ENCODE measurements at regions not wholly inside any gene's neighbourhood (a gene's known extent, or its start where the extent isn't known, plus 50 kb on each side); places are given as distances from the start of the nearest gene placed in this dataset.

DNA sequence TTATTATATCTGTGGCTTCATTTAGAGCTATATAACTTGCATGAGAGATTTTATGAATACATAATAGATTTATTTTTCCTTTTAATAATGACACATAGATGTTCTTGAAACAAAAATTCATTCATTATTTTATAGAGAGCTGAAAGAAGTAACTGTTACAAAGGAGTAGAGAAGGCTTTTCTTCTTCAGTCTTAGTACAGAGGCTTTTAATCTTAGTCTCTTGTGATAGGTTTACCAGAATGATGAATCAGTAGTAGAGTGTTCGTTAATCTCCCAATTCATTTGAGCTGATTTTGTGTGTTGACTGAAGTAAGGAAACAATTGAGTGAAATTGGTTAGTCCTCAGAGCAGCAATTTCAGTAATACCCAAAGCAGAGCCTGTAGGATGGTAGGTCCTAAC lies 1284.1 kb upstream of the ACO1 start:
- H3K4me3 ChIP-seq (ENCODE audit: low read depth, poor library complexity, severe bottlenecking) = no peak overlapping the region
- 87% methylated on average over 1 of the region's 1 CpG for WGBS, 2 donors
- TF ChIP-seq, protein P1, sequence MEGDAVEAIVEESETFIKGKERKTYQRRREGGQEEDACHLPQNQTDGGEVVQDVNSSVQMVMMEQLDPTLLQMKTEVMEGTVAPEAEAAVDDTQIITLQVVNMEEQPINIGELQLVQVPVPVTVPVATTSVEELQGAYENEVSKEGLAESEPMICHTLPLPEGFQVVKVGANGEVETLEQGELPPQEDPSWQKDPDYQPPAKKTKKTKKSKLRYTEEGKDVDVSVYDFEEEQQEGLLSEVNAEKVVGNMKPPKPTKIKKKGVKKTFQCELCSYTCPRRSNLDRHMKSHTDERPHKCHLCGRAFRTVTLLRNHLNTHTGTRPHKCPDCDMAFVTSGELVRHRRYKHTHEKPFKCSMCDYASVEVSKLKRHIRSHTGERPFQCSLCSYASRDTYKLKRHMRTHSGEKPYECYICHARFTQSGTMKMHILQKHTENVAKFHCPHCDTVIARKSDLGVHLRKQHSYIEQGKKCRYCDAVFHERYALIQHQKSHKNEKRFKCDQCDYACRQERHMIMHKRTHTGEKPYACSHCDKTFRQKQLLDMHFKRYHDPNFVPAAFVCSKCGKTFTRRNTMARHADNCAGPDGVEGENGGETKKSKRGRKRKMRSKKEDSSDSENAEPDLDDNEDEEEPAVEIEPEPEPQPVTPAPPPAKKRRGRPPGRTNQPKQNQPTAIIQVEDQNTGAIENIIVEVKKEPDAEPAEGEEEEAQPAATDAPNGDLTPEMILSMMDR (IDR thresholded peaks at IDR 0.05) = no peak
- TF ChIP-seq POLR2A (IDR thresholded peaks at IDR 0.05) = no peak
- intact Hi-C loops (cut with DNase I; ENCODE audit: low total_unique reads) = no loop called here
- DNase-seq (ENCODE audit: low spot score in 2 of 2) = no peak

DNA sequence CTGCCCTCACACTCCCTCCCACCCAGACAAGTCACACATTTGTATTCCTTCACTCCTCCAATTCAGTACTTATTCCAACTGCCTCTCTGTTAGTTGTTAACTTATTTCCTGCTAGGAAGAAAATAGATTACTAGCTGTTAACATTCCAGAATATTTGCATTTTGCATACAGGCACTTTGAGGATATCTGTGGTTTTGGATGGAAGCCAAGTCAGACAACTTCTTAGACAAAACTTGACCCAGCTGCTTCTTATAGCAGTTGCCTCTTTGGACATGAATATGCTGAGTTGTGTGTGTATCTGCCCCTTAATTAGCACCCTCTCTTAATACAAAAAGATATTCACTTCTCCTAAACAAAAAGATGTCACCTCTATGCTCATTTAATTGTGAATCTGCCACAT lies 1280.6 kb upstream of the ACO1 start:
- intact Hi-C loops (cut with DNase I; ENCODE audit: low total_unique reads) = no loop called here
- TF ChIP-seq, protein P1 (IDR thresholded peaks at IDR 0.05) = no peak
- no peak for TF ChIP-seq POLR2A (IDR thresholded peaks at IDR 0.05)
- H3K4me3 ChIP-seq (ENCODE audit: low read depth, poor library complexity, severe bottlenecking) = no peak overlapping the region
- DNase-seq (ENCODE audit: low spot score in 2 of 2) = no peak

DNA sequence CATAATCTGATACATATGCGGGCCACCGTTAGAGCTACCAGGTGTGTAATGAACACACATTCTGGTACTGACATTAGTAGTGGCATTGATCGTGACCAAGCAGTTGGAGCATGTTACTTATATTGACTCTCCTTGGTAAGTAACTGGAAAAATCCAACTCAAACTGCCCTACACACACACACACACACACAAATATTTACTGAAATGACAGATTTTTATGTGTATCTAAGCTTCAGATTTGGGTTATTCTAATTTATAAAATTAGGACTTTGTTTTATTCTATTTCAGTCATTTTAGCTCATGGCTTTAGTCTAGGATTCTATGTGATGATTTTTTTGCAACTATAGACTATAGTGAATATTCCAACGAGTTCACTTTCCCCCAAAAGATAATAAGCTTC lies 1280.2 kb upstream of the ACO1 start:
- WGBS, 2 donors = 62 to 67% methylated on average over 4 of the region's 4 CpGs
- intact Hi-C loops (cut with DNase I; ENCODE audit: low total_unique reads) = no loop called here
- TF ChIP-seq, protein P1 (IDR thresholded peaks at IDR 0.05) = no peak
- no peak for TF ChIP-seq POLR2A (IDR thresholded peaks at IDR 0.05)

DNA sequence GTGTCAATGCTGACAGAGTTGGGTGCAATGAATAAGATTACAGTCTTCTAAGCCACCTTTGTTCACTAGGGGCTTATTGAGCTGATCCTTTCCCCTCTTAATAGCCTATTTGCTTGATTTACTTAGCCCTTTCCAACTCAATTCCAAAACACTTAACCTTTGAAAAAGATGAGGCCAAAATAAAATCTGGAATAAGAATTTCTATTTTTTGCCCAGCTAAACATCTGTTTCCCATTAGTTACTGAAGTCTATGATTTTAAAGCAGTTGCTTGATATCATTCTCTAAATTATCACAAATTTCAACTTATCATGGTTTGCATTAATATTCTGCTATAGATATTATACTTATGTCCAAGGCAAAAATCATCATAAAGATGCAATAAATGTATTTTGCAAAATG lies 1272.0 kb upstream of the ACO1 start:
- DNase-seq (ENCODE audit: low spot score in 2 of 2) = no peak
- H3K4me3 ChIP-seq (ENCODE audit: low read depth, poor library complexity, severe bottlenecking) = no peak overlapping the region
- intact Hi-C loops (cut with DNase I; ENCODE audit: low total_unique reads) = no loop called here
- TF ChIP-seq POLR2A (IDR thresholded peaks at IDR 0.05) = no peak
- TF ChIP-seq, protein P1 (IDR thresholded peaks at IDR 0.05) = no peak

More for the DNA sequence above, 1280.2 kb upstream of the ACO1 start:
- DNase-seq (ENCODE audit: low spot score in 2 of 2) = no peak
- H3K4me3 ChIP-seq (ENCODE audit: low read depth, poor library complexity, severe bottlenecking) = no peak overlapping the region

DNA sequence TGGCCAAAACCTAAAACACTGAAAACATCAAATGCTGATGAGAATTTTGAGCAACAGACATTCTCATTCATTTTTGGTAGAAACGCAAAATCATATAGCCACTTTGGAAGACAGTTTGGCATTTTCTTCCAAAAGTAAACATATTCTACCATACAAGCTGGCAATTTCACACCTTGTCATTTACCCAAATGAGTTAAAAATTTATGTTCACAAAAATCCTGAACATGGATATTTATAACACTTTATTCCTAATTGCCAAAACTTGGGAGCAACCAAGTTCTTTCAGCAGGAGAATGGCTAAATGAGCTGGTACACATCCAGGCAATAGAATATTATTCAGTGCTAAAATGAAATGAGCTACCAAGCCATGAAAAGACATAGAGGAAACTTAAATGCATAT lies 1270.1 kb upstream of the ACO1 start:
- TF ChIP-seq, protein P1 (IDR thresholded peaks at IDR 0.05) = no peak
- TF ChIP-seq POLR2A (IDR thresholded peaks at IDR 0.05) = no peak
- DNase-seq (ENCODE audit: low spot score in 2 of 2) = no peak
- 77 to 85% methylated on average over 1 of the region's 1 CpG for WGBS, 2 donors
- H3K4me3 ChIP-seq (ENCODE audit: low read depth, poor library complexity, severe bottlenecking) = no peak overlapping the region
- intact Hi-C loops (cut with DNase I; ENCODE audit: low total_unique reads) = no loop called here

DNA sequence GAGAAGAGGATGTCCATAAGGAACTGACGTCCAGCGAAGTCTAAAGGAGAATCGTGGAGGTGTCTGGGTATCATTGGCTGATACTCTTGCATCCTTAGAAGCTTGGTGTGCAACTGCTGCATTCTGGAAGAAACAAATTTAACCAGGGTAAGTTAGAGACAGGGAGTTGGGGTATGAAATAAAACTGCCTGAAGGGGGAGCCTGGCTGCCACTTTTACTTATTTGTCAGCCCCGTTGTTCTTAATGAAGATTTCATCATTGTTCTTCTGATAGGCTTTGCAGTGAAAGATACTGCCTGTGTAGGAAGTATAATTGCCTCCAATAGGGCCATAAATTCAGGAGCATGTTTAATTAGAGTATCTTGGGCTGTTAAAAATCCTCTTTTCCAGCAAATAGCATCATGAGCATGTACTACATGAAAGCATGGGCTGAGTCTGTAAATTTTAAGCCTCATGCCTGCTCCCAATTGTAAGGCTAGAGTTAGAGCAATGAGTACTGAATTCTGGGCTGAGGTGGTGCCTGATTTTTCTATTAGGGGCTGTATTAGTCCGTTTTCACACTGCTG lies 1264.5 kb upstream of the ACO1 start:
- no peak overlapping the region for H3K4me3 ChIP-seq (ENCODE audit: low read depth, poor library complexity, severe bottlenecking)
- TF ChIP-seq, protein P1 (IDR thresholded peaks at IDR 0.05) = no peak
- no peak for TF ChIP-seq POLR2A (IDR thresholded peaks at IDR 0.05)
- DNase-seq (ENCODE audit: low spot score in 2 of 2) = no peak
- intact Hi-C loops (cut with DNase I; ENCODE audit: low total_unique reads) = no loop called here
- 53 to 55% methylated on average over 5 of the region's 5 CpGs for WGBS, 2 donors

Measured in lower leg skin (tissue), 4 donors.